Gastroesophageal sphincter (tissue), 3 donors: ENCODE measurements at regions not wholly inside any gene's neighbourhood (a gene's known extent, or its start where the extent isn't known, plus 50 kb on each side); places are given as distances from the start of the nearest gene placed in this dataset.

Experiments
- POLR2AphosphoS5 ChIP-seq: sonication (generic); formaldehyde crosslinking; IDR thresholded peaks from one replicate; pipeline ENCODE4 v1.6.1; 2017; ENCODE audit warnings: antibody characterized with exemption
- TF ChIP-seq, protein P1 (sequence below), 4 experiments: fragments of 200-600 bp in 2 of 4; fragments of 450-650 bp in 2 of 4; sonication (generic) in 1 of 4; IDR thresholded peaks; one replicate each; pipeline ENCODE4 v1.5.1; 2017 to 2019; ENCODE audit warnings: antibody characterized with exemption in 4 of 4, mild to moderate bottlenecking in 2 of 4, moderate library complexity in 2 of 4

DNA sequence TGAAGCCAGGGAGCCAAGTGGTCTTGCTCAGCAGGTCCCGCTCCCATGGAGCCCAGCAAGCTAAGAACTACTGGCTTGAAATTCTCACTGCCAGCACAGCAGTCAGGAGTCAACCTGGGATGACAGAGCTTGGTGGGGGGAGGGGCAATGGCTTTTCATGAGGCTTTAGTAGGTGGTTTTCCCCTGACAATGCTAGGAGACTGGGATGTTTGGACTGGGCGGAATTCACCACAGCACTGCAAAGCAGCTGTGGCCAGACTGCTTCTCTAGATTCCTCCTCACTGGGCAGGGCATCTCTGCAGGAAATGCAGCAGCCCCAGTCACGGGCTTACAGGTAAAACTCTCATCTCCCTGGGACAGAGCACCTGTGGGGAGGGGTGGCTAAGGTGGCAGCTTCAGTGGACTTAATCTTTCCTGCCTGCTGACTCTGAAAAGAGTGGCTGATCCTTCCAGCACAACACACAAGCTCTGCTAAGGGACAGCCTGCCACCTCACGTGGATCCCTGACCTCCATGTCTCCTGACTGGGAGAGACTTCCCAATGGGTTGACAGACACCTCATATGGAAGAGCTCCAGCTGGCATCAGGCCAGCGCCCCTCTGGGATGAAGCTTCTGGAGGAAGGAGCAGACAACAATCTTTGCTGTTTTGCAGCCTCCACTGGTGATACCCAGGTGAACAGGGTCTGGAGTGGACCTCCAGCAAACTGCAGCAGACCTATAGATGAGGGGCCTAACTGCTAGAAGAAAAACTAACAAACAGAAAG lies 349.7 kb upstream of the ST6GAL2 start:
- TF ChIP-seq, protein P1, sequence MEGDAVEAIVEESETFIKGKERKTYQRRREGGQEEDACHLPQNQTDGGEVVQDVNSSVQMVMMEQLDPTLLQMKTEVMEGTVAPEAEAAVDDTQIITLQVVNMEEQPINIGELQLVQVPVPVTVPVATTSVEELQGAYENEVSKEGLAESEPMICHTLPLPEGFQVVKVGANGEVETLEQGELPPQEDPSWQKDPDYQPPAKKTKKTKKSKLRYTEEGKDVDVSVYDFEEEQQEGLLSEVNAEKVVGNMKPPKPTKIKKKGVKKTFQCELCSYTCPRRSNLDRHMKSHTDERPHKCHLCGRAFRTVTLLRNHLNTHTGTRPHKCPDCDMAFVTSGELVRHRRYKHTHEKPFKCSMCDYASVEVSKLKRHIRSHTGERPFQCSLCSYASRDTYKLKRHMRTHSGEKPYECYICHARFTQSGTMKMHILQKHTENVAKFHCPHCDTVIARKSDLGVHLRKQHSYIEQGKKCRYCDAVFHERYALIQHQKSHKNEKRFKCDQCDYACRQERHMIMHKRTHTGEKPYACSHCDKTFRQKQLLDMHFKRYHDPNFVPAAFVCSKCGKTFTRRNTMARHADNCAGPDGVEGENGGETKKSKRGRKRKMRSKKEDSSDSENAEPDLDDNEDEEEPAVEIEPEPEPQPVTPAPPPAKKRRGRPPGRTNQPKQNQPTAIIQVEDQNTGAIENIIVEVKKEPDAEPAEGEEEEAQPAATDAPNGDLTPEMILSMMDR (IDR thresholded peaks at IDR 0.05): no peak
- TF ChIP-seq POLR2AphosphoS5: no peak
